ENCODE measurements at regions not wholly inside any gene's neighbourhood (a gene's known extent, or its start where the extent isn't known, plus 50 kb on each side); places are given as distances from the start of the nearest gene placed in this dataset.

DNA sequence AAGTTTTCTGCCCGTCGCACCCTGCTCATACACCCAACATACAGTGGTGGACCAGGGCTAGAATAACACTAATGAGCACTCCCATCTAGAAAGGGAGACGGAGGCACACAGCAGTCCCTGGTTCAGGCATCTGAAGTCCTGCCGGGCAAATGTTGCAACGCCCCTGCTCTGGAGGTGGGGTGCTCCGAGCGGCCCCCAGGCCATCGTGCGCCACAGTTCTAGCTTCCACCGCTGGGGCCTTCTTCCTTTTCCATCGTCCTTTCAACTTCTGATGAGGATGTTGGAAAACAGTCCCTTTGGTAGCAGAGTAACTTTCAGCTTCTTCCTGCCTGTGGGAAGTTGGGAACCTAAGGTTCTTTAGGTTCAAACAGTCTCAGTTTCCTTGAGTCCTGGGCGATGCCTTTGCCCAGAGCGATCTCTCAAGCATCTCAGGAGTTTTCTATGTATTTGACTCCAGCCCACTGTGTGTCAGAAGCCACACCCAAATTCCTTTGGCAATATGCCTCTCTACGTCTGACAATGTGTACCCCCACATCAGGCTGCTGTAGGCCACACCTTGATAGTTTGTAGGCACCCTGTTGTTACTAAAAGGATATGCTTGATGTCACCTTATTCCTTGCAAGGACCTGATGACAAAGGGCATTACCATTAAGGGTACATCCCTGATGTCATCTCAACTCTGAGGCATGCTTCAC, 258.8 kb downstream of the GLI2 start:
- no peak for DNase-seq (ENCODE audit: low read depth)
- no peak overlapping the region for H3K4me3 ChIP-seq (ENCODE audit: low read depth, low read length)

DNA sequence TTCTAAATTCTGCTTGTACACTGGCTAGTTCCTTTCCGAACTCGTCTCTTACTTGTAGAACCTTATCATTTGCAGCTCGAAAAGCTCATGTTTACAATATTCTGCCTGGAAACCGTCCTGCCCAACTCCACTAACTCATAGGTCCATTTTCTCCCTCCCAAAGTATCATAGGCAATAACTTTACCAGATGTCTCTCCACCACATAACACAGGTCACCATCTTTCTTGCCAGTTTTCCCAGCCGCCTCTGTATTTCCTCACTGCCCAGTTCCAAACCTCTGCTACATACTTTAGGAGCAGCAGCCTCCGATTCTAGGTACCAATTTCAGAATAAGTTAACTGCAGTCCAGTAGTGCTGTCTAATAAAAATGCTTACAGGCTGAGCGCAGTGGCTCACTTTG, 259.5 kb downstream of the GLI2 start:
- H3K27me3 ChIP-seq (ENCODE audit: control insufficient read depth, insufficient read depth, low read length) = no peaks in the 10 kb centered on the region
- no peak for DNase-seq (ENCODE audit: low read depth)
- H3K36me3 ChIP-seq (ENCODE audit: control insufficient read depth, insufficient read depth, low read length) = no peaks in the 10 kb centered on the region
- H3K4me3 ChIP-seq (ENCODE audit: low read depth, low read length) = no peak overlapping the region
- TF ChIP-seq, protein P1, sequence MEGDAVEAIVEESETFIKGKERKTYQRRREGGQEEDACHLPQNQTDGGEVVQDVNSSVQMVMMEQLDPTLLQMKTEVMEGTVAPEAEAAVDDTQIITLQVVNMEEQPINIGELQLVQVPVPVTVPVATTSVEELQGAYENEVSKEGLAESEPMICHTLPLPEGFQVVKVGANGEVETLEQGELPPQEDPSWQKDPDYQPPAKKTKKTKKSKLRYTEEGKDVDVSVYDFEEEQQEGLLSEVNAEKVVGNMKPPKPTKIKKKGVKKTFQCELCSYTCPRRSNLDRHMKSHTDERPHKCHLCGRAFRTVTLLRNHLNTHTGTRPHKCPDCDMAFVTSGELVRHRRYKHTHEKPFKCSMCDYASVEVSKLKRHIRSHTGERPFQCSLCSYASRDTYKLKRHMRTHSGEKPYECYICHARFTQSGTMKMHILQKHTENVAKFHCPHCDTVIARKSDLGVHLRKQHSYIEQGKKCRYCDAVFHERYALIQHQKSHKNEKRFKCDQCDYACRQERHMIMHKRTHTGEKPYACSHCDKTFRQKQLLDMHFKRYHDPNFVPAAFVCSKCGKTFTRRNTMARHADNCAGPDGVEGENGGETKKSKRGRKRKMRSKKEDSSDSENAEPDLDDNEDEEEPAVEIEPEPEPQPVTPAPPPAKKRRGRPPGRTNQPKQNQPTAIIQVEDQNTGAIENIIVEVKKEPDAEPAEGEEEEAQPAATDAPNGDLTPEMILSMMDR (IDR thresholded peaks at IDR 0.05; ENCODE audit: insufficient read depth, low read length, poor library complexity, severe bottlenecking) = no peak

More for the DNA sequence above, 258.8 kb downstream of the GLI2 start:
- no peaks in the 10 kb centered on the region for H3K36me3 ChIP-seq (ENCODE audit: control insufficient read depth, insufficient read depth, low read length)
- TF ChIP-seq, protein P1 (IDR thresholded peaks at IDR 0.05; ENCODE audit: insufficient read depth, low read length, poor library complexity, severe bottlenecking) = no peak
- H3K27me3 ChIP-seq (ENCODE audit: control insufficient read depth, insufficient read depth, low read length) = no peaks in the 10 kb centered on the region

DNA sequence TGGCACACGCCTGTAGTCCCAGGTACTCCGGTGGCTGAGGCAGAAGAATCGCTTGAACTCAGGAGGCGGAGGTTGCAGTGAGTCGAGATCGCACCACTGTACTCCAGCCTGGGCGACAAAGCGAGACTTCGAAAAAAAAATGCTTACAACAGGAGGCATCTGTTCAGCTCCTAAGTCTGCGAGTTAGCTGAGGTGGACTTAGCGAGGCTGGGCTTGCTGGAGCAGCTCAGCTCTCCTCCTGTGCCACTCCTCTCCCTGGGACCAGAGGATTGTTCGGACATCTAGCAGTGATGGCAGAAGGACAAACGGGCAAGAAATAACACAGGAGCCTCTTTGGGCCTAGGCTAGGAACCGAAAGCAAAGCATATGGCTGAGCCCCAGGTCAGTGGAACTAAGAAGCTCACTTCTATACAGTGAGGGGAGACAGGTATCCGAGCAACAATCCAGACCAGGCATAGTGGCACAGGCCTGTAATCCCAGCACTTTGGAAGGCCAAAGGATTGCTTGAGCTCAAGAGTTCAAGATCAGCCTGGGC, 260.1 kb downstream of the GLI2 start:
- Histone ChIP-seq H3K27me3 (ENCODE audit: control insufficient read depth, insufficient read depth, low read length) (no peaks in the 10 kb centered on the region), H3K4me3 (ENCODE audit: low read depth, low read length) (no peak overlapping the region), H3K36me3 (ENCODE audit: control insufficient read depth, insufficient read depth, low read length) (no peaks in the 10 kb centered on the region)
- DNase-seq (ENCODE audit: low read depth) = no peak
- TF ChIP-seq, protein P1 (IDR thresholded peaks at IDR 0.05; ENCODE audit: insufficient read depth, low read length, poor library complexity, severe bottlenecking) = no peak

DNA sequence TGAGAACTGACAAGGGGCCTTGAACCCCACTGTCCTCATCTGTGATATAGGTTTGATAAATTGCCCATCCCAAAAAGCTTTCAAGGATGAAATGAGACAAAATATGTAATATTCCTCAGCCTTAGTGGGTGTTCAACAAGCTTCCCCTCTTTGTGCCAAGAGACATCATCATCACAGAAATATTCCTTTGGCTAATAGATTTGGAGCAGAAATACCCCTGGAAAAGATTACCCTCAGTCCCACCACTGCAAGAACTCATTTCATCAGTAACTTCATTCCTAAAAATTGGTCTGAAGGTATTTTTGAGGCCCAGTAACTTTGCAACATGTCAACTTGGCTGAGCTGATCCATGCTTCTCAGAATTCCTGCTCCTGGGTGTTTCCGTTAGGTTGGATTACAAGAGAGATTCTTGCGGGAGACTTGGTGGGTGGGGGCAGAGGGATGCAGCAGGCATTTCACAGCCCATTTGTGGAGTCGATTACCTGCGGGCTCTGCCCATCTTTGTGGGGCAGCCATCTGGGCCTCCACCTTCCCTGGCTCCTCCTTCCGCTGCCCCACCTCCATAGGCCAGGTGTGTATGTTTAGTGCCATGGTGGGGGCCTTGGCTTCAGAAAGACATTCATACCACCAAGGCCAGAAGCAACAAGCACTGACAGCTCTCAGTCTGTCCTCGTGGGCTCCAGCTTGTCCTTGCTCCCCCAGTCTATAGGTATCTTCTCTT, 263.9 kb downstream of the GLI2 start:
- TF ChIP-seq, protein P1 (IDR thresholded peaks at IDR 0.05; ENCODE audit: insufficient read depth, low read length, poor library complexity, severe bottlenecking) = no peak
- DNase-seq (ENCODE audit: low read depth) = no peak
- H3K27me3 ChIP-seq (ENCODE audit: control insufficient read depth, insufficient read depth, low read length) = no peaks in the 10 kb centered on the region
- no peaks in the 10 kb centered on the region for H3K36me3 ChIP-seq (ENCODE audit: control insufficient read depth, insufficient read depth, low read length)
- no peak overlapping the region for H3K4me3 ChIP-seq (ENCODE audit: low read depth, low read length)

DNA sequence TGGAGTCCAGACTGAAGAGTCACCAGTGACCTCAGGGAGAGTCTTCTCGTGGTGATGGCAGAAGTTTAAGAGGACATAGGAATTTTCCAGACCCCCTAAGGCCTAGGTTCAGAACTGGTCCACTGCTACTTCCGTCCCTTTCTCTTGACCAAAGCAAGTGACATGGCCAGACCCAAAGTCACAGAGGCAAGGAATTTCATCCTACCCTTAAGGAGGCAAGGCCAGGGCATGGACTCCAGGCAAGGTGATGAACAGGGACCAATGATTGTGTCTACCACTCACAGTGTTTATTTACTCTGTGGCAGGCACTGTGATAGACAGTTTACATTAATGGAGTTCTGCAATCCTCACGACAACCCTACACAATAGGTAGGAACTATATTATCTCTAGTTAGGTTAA, 265.1 kb downstream of the GLI2 start:
- Histone ChIP-seq H3K27me3 (ENCODE audit: control insufficient read depth, insufficient read depth, low read length) (no peaks in the 10 kb centered on the region), H3K36me3 (ENCODE audit: control insufficient read depth, insufficient read depth, low read length) (no peaks in the 10 kb centered on the region), H3K4me3 (ENCODE audit: low read depth, low read length) (no peak overlapping the region)
- no peak for DNase-seq (ENCODE audit: low read depth)
- TF ChIP-seq, protein P1 (IDR thresholded peaks at IDR 0.05; ENCODE audit: insufficient read depth, low read length, poor library complexity, severe bottlenecking) = no peak

Measured in kidney epithelial cell (primary cell).